ENCODE measurements at regions not wholly inside any gene's neighbourhood (a gene's known extent, or its start where the extent isn't known, plus 50 kb on each side); places are given as distances from the start of the nearest gene placed in this dataset.

- H3K27me3 Mint-ChIP-seq = no peaks in the 10 kb centered on the region
- Histone ChIP-seq H4K20me1 (ENCODE audit: control insufficient read depth, insufficient read depth, low read length, poor library complexity, severe bottlenecking) (no peaks in the 10 kb centered on the region), H3K36me3 (replicated peaks in 1 of 2; ENCODE audit: control extremely low read depth in 1 of 2, control insufficient read depth in 1 of 2, extremely low read depth in 1 of 2, insufficient read depth in 2 of 2, low read length in 1 of 2) (no peaks in the 10 kb centered on the region), H3K27me3 (replicated peaks in 1 of 4; ENCODE audit: control extremely low read depth in 1 of 4, control insufficient read depth in 3 of 4, insufficient read depth in 4 of 4, low read length in 3 of 4) (no peaks in the 10 kb centered on the region), H3K4me1 (ENCODE audit: control insufficient read depth in 2 of 2, insufficient read depth in 2 of 2, low read length in 2 of 2) (peaks cover 33 to 34% of the 10 kb centered on the region in 2 donors), H2AFZ (ENCODE audit: insufficient read depth, low read depth, low read length, poor library complexity, severe bottlenecking) (no peak overlapping the region), H3K4me2 (replicated peaks; ENCODE audit: low read depth, low read length, poor library complexity, severe bottlenecking) (peak overlapping the region; percentile 58), H3K27ac (ENCODE audit: low read length in 2 of 2) (peak overlapping the region; percentile 10 to 17), H3K9ac (ENCODE audit: low read length) (no peak overlapping the region), H3K79me2 (ENCODE audit: control insufficient read depth, insufficient read depth, low read length) (no peaks in the 10 kb centered on the region), H3K9me3 (ENCODE audit: control extremely low read depth in 1 of 3, control insufficient read depth in 2 of 3, insufficient read depth in 1 of 3, low read length in 2 of 3) (no peaks in the 10 kb centered on the region), H3K4me3 (ENCODE audit: control extremely low read depth in 1 of 5, extremely low read depth in 1 of 5, insufficient read depth in 1 of 5, low read depth in 2 of 5, low read length in 4 of 5) (no peak overlapping the region)
- H3K9me3 Mint-ChIP-seq (ENCODE audit: insufficient read depth) = peaks cover 2% of the 10 kb centered on the region
- intact Hi-C loops (cut with micrococcal nuclease) = loop anchor here (1.0 to 2.0 kb wide), 5 partner anchors 14 to 162 kb away; no protein-coding TSS in a partner anchor
- WGBS (ENCODE audit: insufficient coverage) = no CpG with 5 or more reads among the region's 1 CpG
- H3K27ac Mint-ChIP-seq = peak overlapping the region; percentile 50
- H3K4me1 Mint-ChIP-seq = peaks cover 57% of the 10 kb centered on the region
- ATAC-seq (ENCODE audit: low read depth) = no peak
- no peak overlapping the region for H3K4me3 Mint-ChIP-seq
- POLR2A ChIA-PET = interaction anchor here (1.0 kb wide), 1 partner anchor 28 kb away, joined by 3 read pairs; no protein-coding TSS in a partner anchor
- no peak for TF ChIP-seq EZH2 (IDR thresholded peaks at IDR 0.05; ENCODE audit: borderline replicate concordance, insufficient read depth, low read depth, low read length, poor library complexity, severe bottlenecking)
- peak; percentile 34 for DNase-seq
- CTCF ChIA-PET = interaction anchor here (0.8 to 1.3 kb wide), 3 partner anchors 163 to 210 kb away, joined by 3 read pairs; partner anchors contain the start of gene RASGEF1B
Observed at GRCh38 chr4:81634766-81635549, 163.3 kb upstream of the RASGEF1B start.

DNA sequence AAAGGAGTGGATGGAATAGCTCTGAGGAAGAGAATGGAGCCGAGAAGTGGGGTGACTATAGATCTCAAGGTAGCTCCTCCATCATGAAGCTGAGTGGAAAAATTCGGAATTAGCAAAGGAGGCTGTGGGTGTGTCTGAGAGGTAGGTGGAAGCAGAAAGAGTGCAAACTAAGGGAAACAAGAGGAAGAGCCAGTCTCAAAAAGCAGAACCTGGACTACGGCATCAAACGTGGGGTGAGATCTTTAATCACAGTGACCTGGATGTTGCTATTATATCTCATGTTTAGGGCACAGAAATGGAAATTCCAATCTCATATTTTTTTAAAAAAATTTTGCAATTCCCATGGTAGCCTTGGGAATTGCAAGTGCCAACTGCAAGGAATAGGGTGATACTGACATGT is 162.5 kb upstream of the RASGEF1B start:
- Histone ChIP-seq H2AFZ (ENCODE audit: insufficient read depth, low read depth, low read length, poor library complexity, severe bottlenecking) (no peak overlapping the region), H3K79me2 (ENCODE audit: control insufficient read depth, insufficient read depth, low read length) (no peaks in the 10 kb centered on the region), H3K27me3 (replicated peaks in 1 of 4; ENCODE audit: control extremely low read depth in 1 of 4, control insufficient read depth in 3 of 4, insufficient read depth in 4 of 4, low read length in 3 of 4) (no peaks in the 10 kb centered on the region), H3K36me3 (replicated peaks in 1 of 2; ENCODE audit: control extremely low read depth in 1 of 2, control insufficient read depth in 1 of 2, extremely low read depth in 1 of 2, insufficient read depth in 2 of 2, low read length in 1 of 2) (no peaks in the 10 kb centered on the region), H3K4me3 (ENCODE audit: control extremely low read depth in 1 of 5, extremely low read depth in 1 of 5, insufficient read depth in 1 of 5, low read depth in 2 of 5, low read length in 4 of 5) (no peak overlapping the region), H3K4me2 (replicated peaks; ENCODE audit: low read depth, low read length, poor library complexity, severe bottlenecking) (no peak overlapping the region), H3K9me3 (ENCODE audit: control extremely low read depth in 1 of 3, control insufficient read depth in 2 of 3, insufficient read depth in 1 of 3, low read length in 2 of 3) (no peaks in the 10 kb centered on the region), H3K9ac (ENCODE audit: low read length) (no peak overlapping the region), H3K27ac (ENCODE audit: low read length in 2 of 2) (no peak overlapping the region), H3K4me1 (ENCODE audit: control insufficient read depth in 2 of 2, insufficient read depth in 2 of 2, low read length in 2 of 2) (peaks cover 33 to 34% of the 10 kb centered on the region in 2 donors), H4K20me1 (ENCODE audit: control insufficient read depth, insufficient read depth, low read length, poor library complexity, severe bottlenecking) (no peaks in the 10 kb centered on the region)
- no peak for TF ChIP-seq EZH2 (IDR thresholded peaks at IDR 0.05; ENCODE audit: borderline replicate concordance, insufficient read depth, low read depth, low read length, poor library complexity, severe bottlenecking)
- TF ChIP-seq, protein P1, sequence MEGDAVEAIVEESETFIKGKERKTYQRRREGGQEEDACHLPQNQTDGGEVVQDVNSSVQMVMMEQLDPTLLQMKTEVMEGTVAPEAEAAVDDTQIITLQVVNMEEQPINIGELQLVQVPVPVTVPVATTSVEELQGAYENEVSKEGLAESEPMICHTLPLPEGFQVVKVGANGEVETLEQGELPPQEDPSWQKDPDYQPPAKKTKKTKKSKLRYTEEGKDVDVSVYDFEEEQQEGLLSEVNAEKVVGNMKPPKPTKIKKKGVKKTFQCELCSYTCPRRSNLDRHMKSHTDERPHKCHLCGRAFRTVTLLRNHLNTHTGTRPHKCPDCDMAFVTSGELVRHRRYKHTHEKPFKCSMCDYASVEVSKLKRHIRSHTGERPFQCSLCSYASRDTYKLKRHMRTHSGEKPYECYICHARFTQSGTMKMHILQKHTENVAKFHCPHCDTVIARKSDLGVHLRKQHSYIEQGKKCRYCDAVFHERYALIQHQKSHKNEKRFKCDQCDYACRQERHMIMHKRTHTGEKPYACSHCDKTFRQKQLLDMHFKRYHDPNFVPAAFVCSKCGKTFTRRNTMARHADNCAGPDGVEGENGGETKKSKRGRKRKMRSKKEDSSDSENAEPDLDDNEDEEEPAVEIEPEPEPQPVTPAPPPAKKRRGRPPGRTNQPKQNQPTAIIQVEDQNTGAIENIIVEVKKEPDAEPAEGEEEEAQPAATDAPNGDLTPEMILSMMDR (IDR thresholded peaks at IDR 0.05) = no peak
- Mint-ChIP-seq H3K4me3 (no peak overlapping the region), H3K27me3 (no peaks in the 10 kb centered on the region), H3K4me1 (peaks cover 57% of the 10 kb centered on the region), H3K9me3 (ENCODE audit: insufficient read depth) (peaks cover 2% of the 10 kb centered on the region), H3K27ac (peak overlapping the region; percentile 70)
- WGBS (ENCODE audit: insufficient coverage) = 98% methylated on average over 3 of the region's 4 CpGs
- ATAC-seq (ENCODE audit: low read depth) = no peak
- no peak for DNase-seq
- intact Hi-C loops (cut with micrococcal nuclease) = loop anchor here (2.0 kb wide), 3 partner anchors 13 to 161 kb away; no protein-coding TSS in a partner anchor
- POLR2A ChIA-PET = interaction anchor here (1.0 kb wide), 1 partner anchor 28 kb away, joined by 3 read pairs; no protein-coding TSS in a partner anchor
- CTCF ChIA-PET = interaction anchor here (0.7 to 1.3 kb wide), 3 partner anchors 9 to 167 kb away, joined by 3 to 4 read pairs (median 3); partner anchors contain the start of gene RASGEF1B
